Fibroblast of lung (primary cell): ENCODE measurements at regions not wholly inside any gene's neighbourhood (a gene's known extent, or its start where the extent isn't known, plus 50 kb on each side); places are given as distances from the start of the nearest gene placed in this dataset.
"Not testable (repeated sequence)": the region's sequence is repeated elsewhere in the genome, so short reads cannot be mapped to it uniquely, and the experiment has no call there.

Experiments used
- DNase-seq, 2 donors: peaks; one replicate each; pipeline versions ENCODE4 v3.0.0 to v3.0.0-alpha.2; 2010; ENCODE audit warnings: low read depth in 2 of 2
- H2AFZ ChIP-seq: 2 replicates; pipeline ENCODE4 v1.5.1; 2012; ENCODE audit warnings: low read length, control low read depth, inconsistent platforms
- H3K27ac ChIP-seq: 2 replicates; pipeline ENCODE4 v1.5.1; 2011; ENCODE audit warnings: low read length, control low read depth; ENCODE audit not compliant: insufficient read depth
- H3K27me3 ChIP-seq: 2 replicates; pipeline ENCODE4 v1.5.1; 2011; ENCODE audit warnings: mild to moderate bottlenecking, low read length; ENCODE audit not compliant: control insufficient read depth, insufficient read depth
- H3K36me3 ChIP-seq: 2 replicates; pipeline ENCODE4 v1.5.1; 2011; ENCODE audit warnings: low read length; ENCODE audit not compliant: control insufficient read depth, insufficient read depth
- H3K4me1 ChIP-seq: 2 replicates; pipeline ENCODE4 v1.5.1; 2011; ENCODE audit warnings: low read length; ENCODE audit not compliant: control insufficient read depth, insufficient read depth; ENCODE audit errors: extremely low read depth
- H3K4me2 ChIP-seq: 2 replicates; pipeline ENCODE4 v1.5.1; 2011; ENCODE audit warnings: low read length, control low read depth; ENCODE audit not compliant: insufficient read depth; ENCODE audit errors: extremely low read depth
- H3K4me3 ChIP-seq, 4 experiments: fragments of 200-600 bp in 1 of 4; sonication (generic) in 1 of 4; replicated peaks in 1 of 4; 2 replicates each; pipeline ENCODE4 v1.5.1; 2011 to 2016; ENCODE audit warnings: low read length in 4 of 4, low read depth in 3 of 4, mild to moderate bottlenecking in 3 of 4, control low read depth in 2 of 4, inconsistent platforms in 1 of 4, mixed read lengths in 1 of 4; ENCODE audit not compliant: insufficient read depth in 1 of 4; ENCODE audit errors: control extremely low read depth in 1 of 4
- H3K79me2 ChIP-seq: 2 replicates; pipeline ENCODE4 v1.5.1; 2012; ENCODE audit warnings: mild to moderate bottlenecking, low read length, inconsistent platforms; ENCODE audit not compliant: control insufficient read depth, insufficient read depth
- H3K9ac ChIP-seq: 2 replicates; pipeline ENCODE4 v1.5.1; 2011; ENCODE audit warnings: mild to moderate bottlenecking, low read length, control low read depth; ENCODE audit not compliant: insufficient read depth
- H3K9me3 ChIP-seq: 2 replicates; pipeline ENCODE4 v1.5.1; 2012; ENCODE audit warnings: low read depth, low read length; ENCODE audit not compliant: control insufficient read depth, insufficient read depth
- H4K20me1 ChIP-seq: 2 replicates; pipeline ENCODE4 v1.5.1; 2011; ENCODE audit warnings: low read length; ENCODE audit not compliant: control insufficient read depth, insufficient read depth; ENCODE audit errors: extremely low read depth
- EZH2 ChIP-seq: IDR thresholded peaks from 2 replicates; pipeline ENCODE4 v1.5.1; 2012; ENCODE audit warnings: low read length, control low read depth, mild to moderate bottlenecking; ENCODE audit errors: missing control alignments
- TF ChIP-seq, protein P1 (sequence below), 2 donors: IDR thresholded peaks in 1 of 2; conservative IDR thresholded peaks in 1 of 2; 1 replicate in 1 of 2; 2 replicates in 1 of 2; pipeline ENCODE4 v1.5.1; 2011 to 2012; ENCODE audit warnings: low read length in 2 of 2, control low read depth in 1 of 2, inconsistent platforms in 1 of 2, low read depth in 1 of 2, mild to moderate bottlenecking in 1 of 2

DNA sequence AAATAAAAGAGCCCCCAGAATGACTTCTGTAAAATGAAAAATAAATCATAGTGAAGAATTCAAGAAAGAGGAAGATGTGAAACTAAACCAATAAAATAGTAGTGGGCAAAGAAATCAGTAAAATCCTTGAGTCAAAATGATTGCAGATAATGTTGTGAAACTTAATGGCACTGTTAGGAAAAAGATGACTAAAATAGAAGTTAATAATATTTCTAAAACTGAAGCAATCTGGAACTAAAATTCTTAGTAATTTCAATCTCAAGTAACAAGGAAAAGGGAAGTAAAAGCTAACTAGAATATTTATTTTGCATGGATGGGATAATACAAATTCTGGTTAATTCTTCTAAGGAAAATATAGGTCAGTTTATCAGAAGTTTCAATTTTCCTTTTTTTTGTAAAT, 84.6 kb downstream of the TMCO5A start:
- H3K27ac ChIP-seq = no peak overlapping the region
- H3K9me3 ChIP-seq = no peaks in the 10 kb centered on the region
- H3K36me3 ChIP-seq = no peaks in the 10 kb centered on the region
- TF ChIP-seq, protein P1, sequence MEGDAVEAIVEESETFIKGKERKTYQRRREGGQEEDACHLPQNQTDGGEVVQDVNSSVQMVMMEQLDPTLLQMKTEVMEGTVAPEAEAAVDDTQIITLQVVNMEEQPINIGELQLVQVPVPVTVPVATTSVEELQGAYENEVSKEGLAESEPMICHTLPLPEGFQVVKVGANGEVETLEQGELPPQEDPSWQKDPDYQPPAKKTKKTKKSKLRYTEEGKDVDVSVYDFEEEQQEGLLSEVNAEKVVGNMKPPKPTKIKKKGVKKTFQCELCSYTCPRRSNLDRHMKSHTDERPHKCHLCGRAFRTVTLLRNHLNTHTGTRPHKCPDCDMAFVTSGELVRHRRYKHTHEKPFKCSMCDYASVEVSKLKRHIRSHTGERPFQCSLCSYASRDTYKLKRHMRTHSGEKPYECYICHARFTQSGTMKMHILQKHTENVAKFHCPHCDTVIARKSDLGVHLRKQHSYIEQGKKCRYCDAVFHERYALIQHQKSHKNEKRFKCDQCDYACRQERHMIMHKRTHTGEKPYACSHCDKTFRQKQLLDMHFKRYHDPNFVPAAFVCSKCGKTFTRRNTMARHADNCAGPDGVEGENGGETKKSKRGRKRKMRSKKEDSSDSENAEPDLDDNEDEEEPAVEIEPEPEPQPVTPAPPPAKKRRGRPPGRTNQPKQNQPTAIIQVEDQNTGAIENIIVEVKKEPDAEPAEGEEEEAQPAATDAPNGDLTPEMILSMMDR (conservative IDR thresholded peaks at IDR 0.05 in 1 of 2, IDR thresholded peaks at IDR 0.05 in 1 of 2; ENCODE audit: low read depth in 1 of 2, low read length in 2 of 2) = no peak
- no peak for TF ChIP-seq EZH2
- H3K9ac ChIP-seq = no peak overlapping the region
- H3K79me2 ChIP-seq = no peaks in the 10 kb centered on the region
- H4K20me1 ChIP-seq = no peaks in the 10 kb centered on the region
- no peaks in the 10 kb centered on the region for H3K27me3 ChIP-seq
- no peak overlapping the region for H3K4me3 ChIP-seq
- H2AFZ ChIP-seq = no peak overlapping the region
- H3K4me2 ChIP-seq = no peak overlapping the region
- H3K4me1 ChIP-seq = no peaks in the 10 kb centered on the region
- no peak for DNase-seq

DNA sequence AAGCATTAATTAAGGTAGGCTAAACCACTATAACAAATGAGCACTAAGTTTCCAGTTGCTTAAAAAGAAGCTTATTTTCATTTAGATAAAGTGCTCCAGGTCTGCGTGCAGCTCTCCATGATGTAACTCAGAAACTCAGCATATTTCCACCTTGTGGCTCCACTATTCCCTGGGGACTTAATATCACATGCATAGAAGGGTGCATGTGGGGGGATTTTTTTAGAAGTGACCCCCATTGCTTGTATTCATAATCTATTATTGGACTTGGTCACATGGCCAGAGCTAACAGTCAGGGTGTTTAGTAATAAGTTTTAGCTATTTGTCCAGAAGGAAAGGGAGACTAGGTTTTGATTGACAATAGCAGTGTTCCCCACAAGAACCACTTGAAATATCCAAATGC, 86.8 kb downstream of the TMCO5A start:
- Histone ChIP-seq H3K4me3 (no peak overlapping the region), H3K9me3 (no peaks in the 10 kb centered on the region), H3K4me1 (no peaks in the 10 kb centered on the region), H2AFZ (no peak overlapping the region), H3K79me2 (no peaks in the 10 kb centered on the region), H4K20me1 (no peaks in the 10 kb centered on the region), H3K9ac (no peak overlapping the region), H3K36me3 (no peaks in the 10 kb centered on the region), H3K4me2 (no peak overlapping the region), H3K27me3 (no peaks in the 10 kb centered on the region), H3K27ac (no peak overlapping the region)
- DNase-seq = no peak
- no peak for TF ChIP-seq EZH2
- TF ChIP-seq, protein P1 (conservative IDR thresholded peaks at IDR 0.05 in 1 of 2, IDR thresholded peaks at IDR 0.05 in 1 of 2; ENCODE audit: low read depth in 1 of 2, low read length in 2 of 2) = no peak

DNA sequence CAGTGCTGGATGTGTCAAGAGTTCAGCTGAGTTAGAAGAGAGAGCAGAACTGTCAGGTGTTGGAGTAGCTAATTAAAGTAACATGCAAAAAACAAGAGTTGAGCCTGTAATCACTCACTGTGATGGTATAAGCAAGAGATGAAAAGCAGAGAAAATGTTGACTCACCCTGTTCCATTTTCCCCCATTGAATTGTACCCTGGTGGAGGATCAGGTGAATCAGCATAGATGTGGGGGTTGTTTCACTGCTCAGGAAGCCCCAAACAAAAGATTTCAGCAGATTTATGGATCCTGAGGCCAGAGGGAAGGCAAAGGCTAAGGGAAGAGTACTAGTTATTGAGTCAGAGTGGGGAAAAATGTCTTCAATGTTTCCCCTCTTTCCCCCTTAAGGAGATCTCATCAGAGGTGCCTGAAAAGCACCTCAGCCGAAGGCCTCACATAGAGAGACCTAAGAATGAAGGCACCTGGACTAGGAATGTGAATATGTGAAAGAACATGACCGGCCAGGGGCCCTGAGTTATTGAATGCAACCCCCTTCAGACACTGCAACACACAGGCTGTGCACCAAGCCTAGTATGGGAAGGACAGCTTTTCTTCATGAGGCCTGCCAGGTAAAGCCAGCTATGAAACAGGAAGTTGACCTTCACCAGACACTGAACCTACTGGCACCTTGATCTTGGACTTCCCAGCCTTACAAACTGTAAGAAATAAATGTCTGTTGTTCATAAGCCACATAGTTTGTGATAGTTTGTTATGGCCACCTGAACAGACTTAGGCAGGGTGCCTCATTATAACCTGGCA, 90.1 kb downstream of the TMCO5A start:
- H3K9ac ChIP-seq = no peak overlapping the region
- H3K36me3 ChIP-seq = no peaks in the 10 kb centered on the region
- no peaks in the 10 kb centered on the region for H3K79me2 ChIP-seq
- no peaks in the 10 kb centered on the region for H3K9me3 ChIP-seq
- no peak overlapping the region for H3K4me2 ChIP-seq
- no peak for DNase-seq
- no peaks in the 10 kb centered on the region for H3K4me1 ChIP-seq
- no peaks in the 10 kb centered on the region for H3K27me3 ChIP-seq
- no peak overlapping the region for H3K4me3 ChIP-seq
- TF ChIP-seq, protein P1 (conservative IDR thresholded peaks at IDR 0.05 in 1 of 2, IDR thresholded peaks at IDR 0.05 in 1 of 2; ENCODE audit: low read depth in 1 of 2, low read length in 2 of 2) = no peak
- no peak for TF ChIP-seq EZH2
- no peak overlapping the region for H3K27ac ChIP-seq
- H4K20me1 ChIP-seq = no peaks in the 10 kb centered on the region
- H2AFZ ChIP-seq = no peak overlapping the region

DNA sequence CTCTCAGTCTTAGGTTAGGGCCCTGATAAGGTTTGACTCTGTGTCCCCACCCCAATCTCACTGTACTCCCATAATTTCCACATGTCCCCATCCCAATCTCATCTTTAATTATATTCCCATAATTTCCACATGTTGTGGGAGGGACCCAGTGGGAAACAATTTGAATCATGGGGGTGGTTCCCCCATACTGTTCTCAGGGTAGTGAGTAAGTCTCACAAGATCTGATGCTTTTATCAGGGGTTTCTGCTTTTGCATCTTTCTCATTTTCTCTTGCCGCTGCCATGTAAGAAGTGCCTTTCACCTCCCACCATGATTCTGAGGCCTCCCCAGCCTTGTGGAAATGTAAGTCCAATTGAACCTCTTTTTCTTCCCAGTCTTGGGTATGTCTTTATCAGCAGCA, 91.2 kb downstream of the TMCO5A start:
- H4K20me1 ChIP-seq, H3K79me2 ChIP-seq, H3K9ac ChIP-seq, H3K4me2 ChIP-seq, H3K4me3 ChIP-seq, H3K4me1 ChIP-seq, H3K27me3 ChIP-seq, H3K27ac ChIP-seq, H3K36me3 ChIP-seq, DNase-seq, H2AFZ ChIP-seq, H3K9me3 ChIP-seq: not testable (repeated sequence)
